ENCODE measurements at regions not wholly inside any gene's neighbourhood (a gene's known extent, or its start where the extent isn't known, plus 50 kb on each side); places are given as distances from the start of the nearest gene placed in this dataset.

- no peak for TF ChIP-seq CEBPB (IDR thresholded peaks at IDR 0.05; ENCODE audit: low read depth, low read length)
These were observed 83.7 kb upstream of the LINC01488 start (continued) for GRCh38 chr11:69397732-69398131.

Data from H1 (cell line).